Osteoblast (primary cell): ENCODE measurements at regions not wholly inside any gene's neighbourhood (a gene's known extent, or its start where the extent isn't known, plus 50 kb on each side); places are given as distances from the start of the nearest gene placed in this dataset.

ENCODE experiments used
- DNase-seq: peaks from one replicate; pipeline ENCODE4 v3.0.0; 2011; ENCODE audit warnings: low spot score, mixed read lengths; ENCODE audit not compliant: insufficient read length; ENCODE audit errors: missing footprints
- H2AFZ ChIP-seq: 2 replicates; pipeline ENCODE4 v1.6.0; 2011; ENCODE audit warnings: mild to moderate bottlenecking, low read length
- H3K27ac ChIP-seq: 2 replicates; pipeline ENCODE4 v1.5.1; 2011; ENCODE audit warnings: mild to moderate bottlenecking, low read depth, low read length, moderate library complexity
- H3K27me3 ChIP-seq: 2 replicates; pipeline ENCODE4 v1.6.0; 2012; ENCODE audit warnings: mild to moderate bottlenecking, control low read depth, inconsistent platforms, low read length, moderate library complexity; ENCODE audit not compliant: insufficient read depth
- H3K36me3 ChIP-seq: 2 replicates; pipeline ENCODE4 v1.5.1; 2011; ENCODE audit warnings: mild to moderate bottlenecking, low read length, control low read depth, moderate library complexity; ENCODE audit not compliant: insufficient read depth
- H3K4me1 ChIP-seq: 2 replicates; pipeline ENCODE4 v1.5.1; 2011; ENCODE audit warnings: mild to moderate bottlenecking, low read length, control low read depth, moderate library complexity; ENCODE audit not compliant: insufficient read depth
- H3K4me2 ChIP-seq: 2 replicates; pipeline ENCODE4 v1.6.0; 2011; ENCODE audit warnings: mild to moderate bottlenecking, low read length; ENCODE audit not compliant: insufficient read depth
- H3K4me3 ChIP-seq: fragments of 200-600 bp; sonication (generic); 3 replicates; pipeline ENCODE4 v1.5.1; 2012; ENCODE audit warnings: mild to moderate bottlenecking, low read length, inconsistent platforms; ENCODE audit not compliant: insufficient read depth
- H3K79me2 ChIP-seq: 2 replicates; pipeline ENCODE4 v1.6.0; 2012; ENCODE audit warnings: mild to moderate bottlenecking, low read length, control low read depth, inconsistent platforms; ENCODE audit not compliant: insufficient read depth
- H3K9me3 ChIP-seq: 2 replicates; pipeline ENCODE4 v1.5.1; 2011; ENCODE audit warnings: low read depth, low read length, control low read depth
- H4K20me1 ChIP-seq: 2 replicates; pipeline ENCODE4 v1.6.0; 2012; ENCODE audit warnings: mild to moderate bottlenecking, low read length, control low read depth; ENCODE audit not compliant: insufficient read depth
- TF ChIP-seq, protein P1 (sequence below): IDR thresholded peaks from 2 replicates; pipeline ENCODE4 v1.5.1; 2011; ENCODE audit warnings: mild to moderate bottlenecking, low read depth, low read length, moderate library complexity; ENCODE audit errors: extremely low read depth

DNA sequence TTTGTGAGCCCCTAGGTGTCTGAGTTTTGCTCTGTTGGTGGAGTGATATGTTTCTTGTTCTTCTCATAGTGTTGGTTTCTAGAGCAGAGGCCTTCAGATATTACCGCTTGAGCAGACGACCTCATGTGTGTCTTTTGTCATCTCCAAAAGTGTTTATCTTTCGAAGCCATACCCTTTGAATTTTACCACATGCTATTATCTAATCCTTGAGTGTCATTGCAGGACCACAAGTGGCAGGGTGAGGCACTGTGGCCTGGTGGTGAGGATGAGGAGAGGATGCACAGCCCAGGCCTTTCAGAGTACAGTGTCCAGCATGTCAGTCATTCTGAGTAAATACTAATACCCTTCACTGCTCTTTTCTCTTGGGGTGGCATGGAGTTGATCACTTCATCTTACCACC is 57.2 kb upstream of the CISTR start:
- DNase-seq: no peak
- peaks cover 33% of the 10 kb centered on the region for H3K4me1 ChIP-seq
- H2AFZ ChIP-seq: no peak overlapping the region
- no peak overlapping the region for H3K27ac ChIP-seq
- no peaks in the 10 kb centered on the region for H3K79me2 ChIP-seq
- TF ChIP-seq, protein P1, sequence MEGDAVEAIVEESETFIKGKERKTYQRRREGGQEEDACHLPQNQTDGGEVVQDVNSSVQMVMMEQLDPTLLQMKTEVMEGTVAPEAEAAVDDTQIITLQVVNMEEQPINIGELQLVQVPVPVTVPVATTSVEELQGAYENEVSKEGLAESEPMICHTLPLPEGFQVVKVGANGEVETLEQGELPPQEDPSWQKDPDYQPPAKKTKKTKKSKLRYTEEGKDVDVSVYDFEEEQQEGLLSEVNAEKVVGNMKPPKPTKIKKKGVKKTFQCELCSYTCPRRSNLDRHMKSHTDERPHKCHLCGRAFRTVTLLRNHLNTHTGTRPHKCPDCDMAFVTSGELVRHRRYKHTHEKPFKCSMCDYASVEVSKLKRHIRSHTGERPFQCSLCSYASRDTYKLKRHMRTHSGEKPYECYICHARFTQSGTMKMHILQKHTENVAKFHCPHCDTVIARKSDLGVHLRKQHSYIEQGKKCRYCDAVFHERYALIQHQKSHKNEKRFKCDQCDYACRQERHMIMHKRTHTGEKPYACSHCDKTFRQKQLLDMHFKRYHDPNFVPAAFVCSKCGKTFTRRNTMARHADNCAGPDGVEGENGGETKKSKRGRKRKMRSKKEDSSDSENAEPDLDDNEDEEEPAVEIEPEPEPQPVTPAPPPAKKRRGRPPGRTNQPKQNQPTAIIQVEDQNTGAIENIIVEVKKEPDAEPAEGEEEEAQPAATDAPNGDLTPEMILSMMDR: no peak
- H3K36me3 ChIP-seq: no peaks in the 10 kb centered on the region
- no peak overlapping the region for H3K4me3 ChIP-seq
- no peaks in the 10 kb centered on the region for H4K20me1 ChIP-seq
- H3K4me2 ChIP-seq: no peak overlapping the region
- peaks cover 34% of the 10 kb centered on the region for H3K27me3 ChIP-seq
- H3K9me3 ChIP-seq: no peaks in the 10 kb centered on the region

DNA sequence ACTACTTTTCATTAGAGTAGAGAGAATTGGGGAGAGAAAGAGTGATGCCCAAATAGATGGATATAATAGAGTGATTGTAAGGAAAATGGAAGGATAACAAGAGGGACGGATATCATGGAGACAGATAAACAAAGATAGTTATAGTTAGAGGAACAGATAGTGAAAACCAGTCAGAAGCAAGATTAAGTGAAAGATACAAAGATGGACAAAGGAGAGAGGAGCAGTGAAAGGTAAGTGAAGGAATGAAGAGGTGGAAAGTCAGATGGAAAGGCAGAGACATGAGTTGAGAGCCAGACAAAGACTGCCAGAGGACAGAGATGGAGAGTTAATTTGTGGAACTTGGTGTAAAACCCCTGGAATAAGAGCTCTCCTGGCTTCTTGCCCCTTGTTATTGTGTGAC is 59.2 kb upstream of the CISTR start:
- Histone ChIP-seq H3K79me2 (no peaks in the 10 kb centered on the region), H3K4me1 (peaks cover 22% of the 10 kb centered on the region), H4K20me1 (no peaks in the 10 kb centered on the region), H3K27me3 (peaks cover 41% of the 10 kb centered on the region), H3K4me2 (peak overlapping the region; percentile 65), H2AFZ (no peak overlapping the region), H3K27ac (no peak overlapping the region), H3K4me3 (no peak overlapping the region), H3K9me3 (no peaks in the 10 kb centered on the region), H3K36me3 (no peaks in the 10 kb centered on the region)
- no peak for DNase-seq
- TF ChIP-seq, protein P1: no peak

DNA sequence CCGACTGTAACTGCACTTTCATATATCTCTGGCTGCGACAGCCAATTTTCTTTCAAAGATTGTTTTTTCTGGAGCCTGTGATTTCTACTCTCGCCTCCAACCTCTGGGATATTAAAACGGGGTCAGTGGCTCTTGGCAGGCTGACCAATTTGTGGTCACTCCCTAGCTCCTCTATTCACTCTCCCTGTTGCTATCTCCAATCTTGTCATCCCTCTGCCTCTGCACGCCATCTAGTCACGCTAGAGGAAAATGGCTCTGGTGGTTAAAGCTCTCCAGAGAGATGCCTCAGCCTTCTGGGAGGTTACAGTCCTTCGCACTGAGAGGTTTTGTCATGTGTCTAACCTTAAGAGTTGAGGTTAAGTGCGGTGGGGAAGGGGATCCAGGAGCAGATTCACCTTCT is 59.8 kb upstream of the CISTR start:
- TF ChIP-seq, protein P1: no peak
- Histone ChIP-seq H3K27me3 (peaks cover 47% of the 10 kb centered on the region), H3K36me3 (no peaks in the 10 kb centered on the region), H2AFZ (peak overlapping the region; percentile 45), H3K27ac (no peak overlapping the region), H3K79me2 (no peaks in the 10 kb centered on the region), H4K20me1 (no peaks in the 10 kb centered on the region), H3K4me1 (peaks cover 16% of the 10 kb centered on the region), H3K9me3 (no peaks in the 10 kb centered on the region), H3K4me3 (peak overlapping the region; percentile 4), H3K4me2 (peak overlapping the region; percentile 65)
- no peak for DNase-seq

DNA sequence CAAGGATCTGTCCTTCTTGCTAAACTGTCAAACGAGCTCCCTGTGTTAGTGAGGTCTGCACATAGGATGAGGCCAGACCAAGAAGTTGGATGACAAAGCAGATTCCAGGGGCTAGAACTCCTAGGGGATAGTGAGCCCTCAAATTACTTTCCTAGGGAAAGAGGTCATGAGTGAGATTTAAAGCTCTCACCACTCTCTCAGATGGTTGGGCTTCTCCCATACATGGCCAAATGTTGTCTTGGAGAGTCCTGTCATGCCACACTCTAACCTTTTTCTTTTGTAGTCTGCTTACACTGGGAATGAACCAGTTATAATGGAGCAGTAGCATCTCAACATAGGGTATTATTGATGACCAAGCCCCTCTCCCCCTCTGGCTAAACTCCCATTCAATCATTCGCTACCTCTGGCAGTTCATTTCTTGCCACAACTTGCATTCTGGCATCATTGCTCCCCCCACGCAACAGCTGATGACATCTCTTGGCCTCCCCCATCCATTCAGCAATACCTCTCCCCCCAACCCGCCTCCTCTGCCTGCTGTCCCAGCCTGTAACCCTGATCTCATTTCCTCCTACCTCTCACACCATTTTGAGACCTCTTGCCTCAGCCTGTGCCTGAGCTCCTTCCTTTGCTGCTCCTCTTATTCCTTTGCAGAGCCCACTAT is 64.7 kb upstream of the CISTR start:
- Histone ChIP-seq H3K9me3 (no peaks in the 10 kb centered on the region), H3K36me3 (no peaks in the 10 kb centered on the region), H3K4me3 (no peak overlapping the region), H3K27ac (no peak overlapping the region), H3K27me3 (peaks cover 51% of the 10 kb centered on the region), H2AFZ (no peak overlapping the region), H4K20me1 (no peaks in the 10 kb centered on the region), H3K4me1 (peaks cover 5% of the 10 kb centered on the region), H3K4me2 (no peak overlapping the region), H3K79me2 (no peaks in the 10 kb centered on the region)
- no peak for DNase-seq
- TF ChIP-seq, protein P1: no peak
